GM21367 (cell line): ENCODE measurements at regions not wholly inside any gene's neighbourhood (a gene's known extent, or its start where the extent isn't known, plus 50 kb on each side); places are given as distances from the start of the nearest gene placed in this dataset.

Source experiments
- ATAC-seq: cut with Tn5 transposase; IDR thresholded peaks from one replicate; pipeline ENCODE4 v1.9.1; 2021; ENCODE audit not compliant: unreplicated experiment

DNA sequence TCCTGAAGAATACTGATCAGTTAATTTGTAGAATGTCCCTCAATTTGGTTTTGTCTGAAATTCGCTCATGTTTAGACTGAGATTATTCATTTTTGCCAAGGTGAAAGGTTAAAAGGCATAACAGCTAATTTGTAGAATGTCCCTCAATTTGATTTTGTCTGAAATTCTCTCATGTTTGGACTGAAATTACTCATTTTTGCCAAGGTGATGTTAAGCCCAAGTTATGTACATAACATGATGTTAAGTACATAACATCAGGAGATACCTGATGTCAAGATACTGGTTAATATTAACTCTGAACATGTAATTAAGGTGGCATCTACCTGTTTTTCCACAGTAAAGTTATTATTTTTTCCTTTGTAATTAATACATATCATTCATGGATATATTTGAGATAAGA is 243.4 kb upstream of the PMFBP1 start:
- ATAC-seq, result no peak

DNA sequence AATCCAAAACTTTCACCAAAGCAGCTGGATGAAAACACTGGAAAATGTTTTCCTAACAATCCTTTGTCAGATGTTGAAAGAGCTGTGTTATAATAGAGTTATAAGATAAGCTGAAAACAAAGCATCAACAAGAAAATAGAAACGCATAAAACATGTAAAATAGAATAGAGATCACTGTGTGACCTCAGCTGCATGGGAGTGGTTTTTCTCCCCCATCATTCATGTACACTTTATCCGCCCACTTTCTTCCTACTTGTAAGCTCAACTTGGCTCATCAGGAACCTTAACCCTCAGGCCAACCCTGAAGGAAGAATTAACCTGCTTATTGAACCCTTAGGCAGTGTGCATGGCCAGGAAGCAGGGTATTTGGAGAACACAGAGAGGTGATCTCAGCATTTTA is 238.5 kb upstream of the PMFBP1 start:
- no peak for ATAC-seq

DNA sequence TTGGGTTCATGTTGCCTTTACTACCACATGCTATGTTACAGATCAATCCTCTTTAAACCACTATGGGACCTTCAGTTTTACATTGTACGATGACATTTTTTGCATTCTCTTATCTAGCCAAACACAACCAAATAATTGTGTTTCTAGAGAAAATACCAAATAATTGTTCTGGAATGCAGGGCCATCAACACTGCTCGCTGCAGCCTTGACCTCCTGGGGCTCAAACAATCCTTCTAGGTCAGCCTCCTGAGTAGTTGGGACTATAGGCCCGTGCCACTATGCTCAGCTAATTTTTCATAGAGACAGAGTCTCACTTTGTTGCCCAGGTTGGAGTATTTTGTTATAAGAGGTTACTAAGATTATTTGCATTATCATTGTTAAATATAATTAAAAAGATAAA is 237.5 kb upstream of the PMFBP1 start:
- ATAC-seq, result no peak

DNA sequence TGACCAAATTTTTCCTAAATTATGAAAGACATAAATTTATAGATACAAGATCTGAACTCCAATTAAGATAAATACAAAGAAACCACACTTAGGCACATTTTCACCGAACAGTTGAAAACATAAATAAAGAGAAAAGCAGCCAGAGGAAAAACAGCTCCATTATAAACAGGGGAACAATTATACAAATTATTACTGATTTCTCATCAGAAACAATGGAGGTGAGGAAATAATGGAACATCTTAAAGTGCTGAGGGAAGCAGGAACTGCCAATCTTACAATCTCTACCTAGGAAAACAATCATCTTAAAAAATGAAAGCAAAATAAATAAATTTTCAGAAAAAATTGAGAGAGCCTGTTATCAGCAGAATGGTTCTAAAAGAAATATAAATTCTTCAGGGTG is 234.4 kb upstream of the PMFBP1 start:
- ATAC-seq, result no peak

DNA sequence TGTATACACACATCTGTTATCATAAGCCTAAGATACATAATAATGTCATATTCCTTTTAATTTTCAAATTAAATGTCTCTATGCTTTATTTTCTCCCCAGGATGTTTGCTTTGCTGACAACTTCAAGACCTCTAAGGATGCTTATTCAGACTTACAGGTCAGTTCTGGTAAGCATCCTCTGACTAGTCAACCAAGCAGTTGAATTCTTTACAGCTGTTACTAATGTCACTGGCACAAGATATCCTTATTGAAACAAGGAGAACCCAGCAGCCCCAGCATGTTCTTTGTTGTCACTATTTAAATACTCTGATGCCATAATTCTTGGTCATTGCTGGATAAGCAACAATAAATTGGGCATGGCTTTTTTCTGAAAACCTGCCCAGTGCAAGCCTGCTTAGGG is 232.3 kb upstream of the PMFBP1 start:
- ATAC-seq, result no peak

DNA sequence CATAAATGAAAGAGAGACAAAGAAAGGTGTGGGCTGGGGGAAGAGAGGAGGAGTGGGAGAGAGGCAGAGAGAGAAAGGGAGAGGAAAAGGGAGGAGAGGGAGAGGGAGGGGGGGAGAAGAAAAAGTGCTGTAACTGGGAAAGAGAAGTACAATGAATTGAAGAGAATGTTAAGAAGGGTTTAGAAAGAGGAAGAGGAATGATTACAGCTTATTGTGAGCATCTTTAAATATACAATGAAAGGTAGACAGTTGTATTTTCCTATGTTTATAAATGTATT is 229.1 kb upstream of the PMFBP1 start:
- no peak for ATAC-seq

DNA sequence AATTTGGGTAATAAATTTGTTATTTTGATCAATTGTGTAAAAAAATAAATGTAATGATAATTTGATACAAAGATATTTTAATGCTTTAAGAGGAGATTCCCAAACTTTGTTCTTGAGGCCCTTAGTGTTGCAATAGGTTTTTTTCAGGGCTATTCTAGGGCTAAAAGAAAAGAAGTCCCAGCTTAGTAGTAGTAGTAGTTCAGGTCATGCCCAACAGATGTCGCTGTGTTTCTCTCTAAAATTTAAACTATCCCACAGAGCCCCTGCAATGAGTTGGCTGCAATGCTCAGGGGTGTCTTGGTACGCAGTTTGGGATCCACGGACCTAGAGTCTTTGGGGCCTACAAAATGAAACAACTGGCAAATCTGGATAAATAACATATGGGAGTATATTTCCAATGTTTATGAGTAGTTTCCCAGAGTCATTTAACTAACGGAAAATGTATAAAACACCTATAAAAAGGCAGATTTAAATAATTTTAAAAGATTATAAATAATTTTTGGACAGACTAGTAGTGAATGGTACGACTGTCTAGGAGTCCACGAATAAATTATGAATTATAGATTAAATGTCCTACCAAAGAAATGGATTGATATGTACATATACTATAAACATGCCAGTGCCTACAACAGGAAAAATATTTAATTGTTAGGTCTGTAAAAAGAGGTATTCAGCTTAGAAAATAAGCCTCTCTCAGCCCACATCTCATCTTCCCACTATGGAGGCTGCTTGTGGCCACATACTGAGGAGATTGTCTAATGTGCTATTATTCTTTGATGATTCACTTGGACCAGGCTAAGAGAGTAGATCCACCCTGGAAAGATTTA is 228.5 kb upstream of the PMFBP1 start:
- ATAC-seq, result no peak

DNA sequence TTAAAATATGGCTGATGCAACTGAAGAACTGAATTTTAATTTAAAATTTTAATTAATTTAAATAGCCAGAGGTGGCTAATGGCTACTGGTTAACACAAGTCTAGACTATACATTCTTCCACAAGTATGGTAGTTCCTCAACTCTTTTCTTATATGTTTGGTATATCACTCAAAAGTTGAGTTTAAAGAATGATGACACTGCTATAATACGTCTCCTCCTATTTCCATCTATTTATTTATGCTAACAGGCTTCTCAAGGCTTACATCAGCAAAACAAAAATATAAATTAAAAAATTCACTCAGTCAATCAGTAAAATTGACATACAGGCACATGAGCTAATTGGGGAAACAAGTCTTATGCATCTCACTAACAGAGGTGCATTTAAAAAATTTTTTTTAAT is 227.9 kb upstream of the PMFBP1 start:
- no peak for ATAC-seq

DNA sequence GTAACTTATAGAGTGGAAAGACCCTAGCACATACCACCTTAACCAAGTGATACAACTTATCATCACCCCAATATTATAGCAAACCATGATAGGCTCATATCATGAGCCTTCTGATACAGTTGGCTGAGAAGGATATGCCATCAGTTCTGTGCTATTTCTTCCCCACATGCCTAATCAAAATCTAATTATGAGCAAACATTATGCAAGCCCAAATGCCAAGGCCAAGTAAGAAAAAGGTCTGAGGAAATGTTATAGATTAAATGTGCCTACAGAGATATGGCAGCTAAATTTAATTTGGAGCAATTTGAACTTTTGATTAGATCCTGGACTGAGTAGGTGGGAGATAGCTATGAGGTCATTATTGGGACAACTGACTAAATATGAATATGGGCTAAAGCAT is 225.9 kb upstream of the PMFBP1 start:
- no peak for ATAC-seq

DNA sequence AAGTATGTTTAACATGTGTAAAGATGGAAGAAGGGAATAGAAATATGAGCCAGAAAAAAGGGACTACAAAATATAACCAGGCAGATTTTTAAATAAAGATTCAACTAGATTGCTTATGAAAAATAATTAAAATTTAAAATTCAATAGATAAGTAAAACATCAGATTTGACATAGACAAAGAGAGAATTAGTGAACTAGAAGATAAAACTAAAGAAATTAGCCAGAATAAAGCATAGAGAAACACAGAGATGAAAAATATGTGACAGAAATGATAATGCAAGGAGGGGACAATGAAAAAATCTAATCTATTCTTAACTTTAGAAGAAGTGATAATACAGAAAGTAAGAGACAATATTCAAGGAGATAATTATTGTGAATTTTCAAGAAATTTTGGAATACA is 222.6 kb upstream of the PMFBP1 start:
- no peak for ATAC-seq

DNA sequence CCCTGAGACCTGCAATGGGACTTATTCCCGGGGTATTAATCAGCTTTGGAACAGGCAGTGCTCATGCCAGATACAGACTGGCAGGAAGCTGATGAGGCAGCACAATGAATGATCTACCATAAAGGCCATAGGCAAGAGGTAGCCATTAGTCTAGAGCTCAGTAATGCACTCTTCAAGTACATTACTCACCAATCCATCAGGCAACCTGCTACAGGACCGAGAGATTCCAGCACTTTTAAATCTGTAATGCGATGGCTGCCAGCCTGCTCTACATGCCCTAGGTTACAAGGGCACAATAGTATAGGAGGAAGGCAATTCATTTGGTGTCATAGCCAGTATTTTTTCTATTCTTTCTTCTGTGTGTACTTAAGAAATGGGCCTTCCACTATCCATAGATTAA is 217.8 kb upstream of the PMFBP1 start:
- no peak for ATAC-seq

DNA sequence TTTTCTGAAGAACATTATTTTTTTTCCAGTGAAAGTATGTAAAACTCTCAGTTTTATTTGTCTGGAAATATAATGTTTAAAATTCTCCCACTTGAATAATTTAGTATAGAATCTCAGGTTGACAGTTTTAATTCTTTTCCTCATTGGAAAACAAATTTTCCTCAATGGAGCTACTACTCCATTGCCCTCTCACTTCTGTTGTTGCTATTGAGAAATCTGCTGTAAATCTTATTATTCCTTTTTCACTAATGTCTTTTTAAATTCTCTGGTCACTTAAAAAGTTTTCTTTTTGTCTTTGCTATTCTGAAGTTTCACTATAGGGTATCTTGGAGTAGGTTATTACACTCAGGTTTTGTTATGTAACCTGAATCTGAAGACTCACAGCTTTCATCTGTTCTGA is 216.1 kb upstream of the PMFBP1 start:
- ATAC-seq, result no peak

DNA sequence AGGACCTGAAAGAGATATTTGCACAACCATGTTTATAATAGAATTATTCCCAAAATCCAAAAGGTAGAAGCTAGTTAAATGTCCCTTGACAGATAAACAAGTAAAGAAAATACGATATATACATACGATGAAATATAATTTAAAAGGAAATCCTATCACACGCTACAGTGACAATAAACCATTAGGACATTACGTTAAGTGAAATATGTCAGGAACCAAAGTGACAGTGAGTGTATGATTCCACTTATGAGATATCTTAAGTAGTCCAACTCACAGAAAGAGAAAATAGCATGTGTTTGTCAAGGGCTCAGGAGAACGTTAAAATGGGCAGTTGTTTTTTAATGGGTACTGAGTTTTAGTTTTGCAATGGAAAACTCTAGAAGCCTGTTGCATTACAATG is 212.7 kb upstream of the PMFBP1 start:
- ATAC-seq, result no peak

DNA sequence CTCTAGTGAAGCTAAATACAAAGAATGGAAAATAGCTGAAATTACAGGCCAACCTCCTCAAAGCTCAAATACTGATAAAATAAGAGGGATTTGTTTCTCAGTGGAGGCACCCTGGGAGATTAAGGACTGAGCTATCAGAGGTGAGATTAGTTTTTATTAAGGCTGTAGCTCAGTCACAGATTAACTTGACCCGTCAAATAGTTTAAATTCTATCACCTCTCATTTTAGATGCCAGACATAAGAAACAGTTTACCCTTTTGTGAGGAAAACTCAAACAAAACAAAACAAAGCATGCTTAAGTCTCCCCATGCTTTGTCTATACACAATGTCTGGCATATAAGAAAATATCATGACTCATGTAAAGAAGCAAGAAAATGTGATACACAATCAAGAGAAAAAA is 208.3 kb upstream of the PMFBP1 start:
- ATAC-seq, result no peak

DNA sequence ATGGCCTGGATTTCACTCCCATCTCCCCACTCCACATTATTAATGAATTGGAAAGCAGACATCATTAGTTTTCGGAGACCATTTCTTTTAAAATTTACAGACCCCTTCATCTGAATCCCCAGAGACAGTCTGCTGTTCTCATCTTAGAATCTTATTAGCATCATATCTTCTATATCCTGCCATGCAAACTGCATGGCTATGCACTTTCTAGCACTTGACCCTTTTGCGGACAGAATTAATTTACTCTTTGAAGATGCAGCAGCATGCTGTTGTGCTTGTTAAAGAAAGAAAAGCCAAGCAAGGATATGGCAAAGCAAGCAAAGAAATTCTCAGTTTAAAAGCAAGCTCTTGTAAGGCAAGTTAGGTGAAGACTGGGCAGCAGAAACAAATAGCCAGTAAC is 201.2 kb upstream of the PMFBP1 start:
- no peak for ATAC-seq

DNA sequence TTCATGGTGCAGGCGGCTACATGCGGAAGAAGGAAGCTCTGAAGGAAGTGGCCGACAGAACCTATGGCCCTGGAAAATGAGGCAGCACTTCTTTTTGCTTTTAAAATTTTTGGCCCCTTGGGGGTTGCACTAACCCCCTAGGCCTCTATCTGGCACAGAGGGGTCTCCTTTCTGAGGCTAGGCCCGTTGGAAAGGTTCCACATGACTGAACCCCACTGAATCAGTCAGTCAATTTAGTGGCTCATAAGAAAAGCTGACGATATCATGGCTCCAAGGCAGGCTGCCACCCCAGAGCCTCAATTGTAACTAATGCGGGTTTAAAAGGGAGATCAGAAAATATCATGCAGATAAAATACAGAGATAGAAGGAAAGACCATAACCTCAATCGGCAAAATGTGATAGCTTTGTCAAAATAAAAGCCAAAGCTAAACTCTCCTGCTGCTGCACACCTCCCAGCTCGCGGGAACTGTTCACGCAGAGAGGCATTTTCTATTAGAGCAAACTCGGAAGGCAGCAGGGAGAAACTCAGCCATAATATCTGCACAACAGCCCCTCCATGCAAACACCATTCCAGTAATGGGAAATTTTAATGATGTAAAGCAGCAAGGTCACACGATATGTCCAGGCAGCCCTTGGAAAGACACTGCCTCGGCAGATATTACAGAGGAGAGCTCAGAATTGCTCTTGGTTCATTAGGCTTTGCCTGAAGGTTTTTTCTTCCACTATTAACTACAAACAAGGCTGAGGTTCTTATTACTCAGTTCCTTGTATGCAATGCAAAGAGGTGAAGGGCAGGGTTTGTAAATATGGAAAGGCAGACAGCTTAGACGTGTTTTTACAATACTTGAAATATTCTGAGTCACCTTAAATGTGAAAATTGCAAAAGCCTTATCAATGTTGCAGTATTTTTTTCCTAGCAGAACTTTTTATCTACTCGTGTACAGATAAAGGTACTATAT is 200.4 kb upstream of the PMFBP1 start:
- no peak for ATAC-seq

DNA sequence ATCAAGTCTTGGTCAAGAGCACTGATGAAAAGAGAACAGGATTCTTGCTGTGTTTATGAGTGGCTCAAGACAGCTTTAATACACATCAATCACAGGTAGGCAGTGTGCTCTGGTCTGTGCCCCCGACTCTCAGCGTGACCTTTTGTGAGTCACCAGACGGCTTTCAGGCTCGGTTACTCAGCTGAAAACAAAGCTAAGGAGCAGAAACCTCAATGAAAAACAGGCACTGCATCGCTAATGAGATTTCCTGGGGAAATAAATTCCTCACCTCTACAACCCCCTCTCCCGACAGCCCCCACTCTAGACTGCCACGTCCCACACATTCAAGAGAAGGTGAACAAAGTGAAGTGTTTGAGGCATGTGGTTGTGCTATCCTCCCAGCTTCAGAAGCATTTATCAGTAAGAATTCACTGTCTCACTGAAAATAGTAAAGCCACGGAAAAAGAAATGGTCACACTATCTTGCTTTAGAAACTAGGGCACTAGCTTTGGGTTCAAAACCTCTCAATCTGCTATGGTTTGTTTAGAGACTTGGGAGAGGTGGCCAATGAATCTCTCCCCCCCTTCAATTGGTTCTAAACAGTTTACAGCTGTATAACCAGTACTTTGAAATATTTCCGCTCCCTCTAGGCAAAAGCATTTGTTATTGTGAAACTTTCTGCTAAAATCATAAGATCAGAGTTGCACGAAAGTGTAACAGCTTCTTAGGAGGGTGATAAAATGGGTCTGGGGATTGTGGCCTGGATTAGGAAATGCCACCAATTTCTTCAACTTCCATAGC is 199.5 kb upstream of the PMFBP1 start:
- ATAC-seq, result no peak

DNA sequence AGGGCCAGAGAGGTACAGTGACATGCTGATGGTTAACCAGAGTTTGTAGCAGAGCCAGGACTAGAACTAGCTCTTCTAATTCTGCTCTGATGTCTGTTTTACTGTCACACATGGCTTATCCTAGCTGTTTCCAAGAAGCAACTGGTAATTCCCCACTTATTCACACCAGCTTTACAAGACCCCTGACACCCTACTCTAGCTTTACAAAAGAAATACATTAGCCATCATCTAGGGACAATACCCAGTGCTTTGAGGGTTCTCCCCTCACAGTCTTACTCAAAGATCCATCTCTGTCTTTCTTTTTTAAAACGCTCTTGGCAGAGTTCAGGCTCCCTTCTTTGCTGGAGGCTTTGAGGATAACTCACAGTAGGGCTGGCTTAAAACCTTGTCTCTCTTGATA is 197.3 kb upstream of the PMFBP1 start:
- ATAC-seq, result no peak

DNA sequence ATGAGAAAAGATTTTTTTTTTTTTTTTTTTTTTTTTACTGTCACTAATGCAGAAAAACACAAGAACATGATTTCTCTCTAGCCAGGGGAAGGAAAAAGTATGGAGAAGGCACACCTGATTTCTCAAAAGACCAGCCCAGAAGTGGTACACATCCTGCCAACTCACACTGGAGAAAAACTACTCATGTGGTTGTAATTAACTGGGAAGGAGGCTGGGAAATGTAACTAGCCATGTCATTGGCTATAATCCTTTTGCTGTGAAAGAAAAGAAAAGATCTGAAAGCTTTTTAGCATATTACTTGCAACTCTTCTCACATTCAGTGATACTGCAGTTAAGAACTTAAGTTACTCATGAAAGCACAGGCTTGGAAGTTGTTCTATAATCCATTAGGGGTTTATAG is 195.9 kb upstream of the PMFBP1 start:
- no peak for ATAC-seq

DNA sequence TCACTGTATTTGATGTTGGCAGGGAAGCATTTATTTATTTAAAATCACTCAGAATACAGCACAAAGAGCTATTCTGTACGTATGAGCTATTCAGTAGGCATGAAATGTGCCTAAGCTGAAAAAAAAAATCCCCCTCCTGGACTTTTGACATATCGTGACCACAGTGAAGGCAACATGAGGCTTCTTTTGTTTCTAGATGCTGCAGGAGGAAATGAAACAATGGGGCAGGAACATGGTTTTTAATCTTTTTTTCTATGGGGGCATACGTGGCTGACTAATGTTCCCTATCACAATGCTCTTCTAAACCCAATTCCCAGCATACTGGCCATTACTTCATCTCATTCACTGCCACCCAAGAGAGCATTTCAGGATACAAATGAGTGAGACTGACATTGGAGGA is 191.0 kb upstream of the PMFBP1 start:
- ATAC-seq, result no peak

DNA sequence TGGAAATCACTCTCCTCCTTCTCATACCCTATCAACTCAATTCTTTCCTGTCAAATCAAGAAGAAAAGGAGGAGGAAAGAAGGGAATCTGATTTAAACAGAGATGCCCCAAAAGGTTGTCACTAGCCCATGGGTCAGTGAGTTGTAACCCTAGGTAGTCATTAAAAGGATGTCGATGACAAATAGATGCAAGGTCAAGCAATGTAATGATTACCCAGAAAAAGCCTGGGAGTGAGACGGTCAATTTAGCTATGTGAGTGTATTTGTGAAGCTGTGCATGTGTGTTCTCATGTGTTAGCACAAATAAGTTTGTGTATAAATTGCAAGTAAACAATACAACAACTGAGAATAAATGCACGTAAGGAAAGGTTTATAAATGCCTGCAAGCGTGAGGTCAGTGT is 190.5 kb upstream of the PMFBP1 start:
- no peak for ATAC-seq

DNA sequence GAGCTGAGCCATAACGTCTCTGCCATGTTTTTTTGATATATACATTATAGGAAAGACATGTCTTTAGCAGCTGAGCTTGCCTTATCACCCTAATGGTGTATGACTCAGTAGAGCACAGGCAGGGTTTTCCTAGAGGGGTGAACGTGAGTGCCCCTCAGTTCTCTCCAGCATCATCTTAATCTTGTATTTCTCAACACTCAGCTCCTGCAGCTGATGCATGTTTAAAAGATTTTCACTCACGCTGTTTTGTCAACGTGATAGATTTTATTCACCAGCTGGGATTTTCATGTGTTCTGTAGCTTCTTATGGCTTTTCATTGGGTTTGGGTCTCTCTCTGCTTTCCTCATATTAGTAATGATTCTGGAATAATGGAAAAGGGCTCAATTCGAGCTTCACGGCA is 186.0 kb upstream of the PMFBP1 start:
- no peak for ATAC-seq
